Hypothalamus (tissue), 51 donors: ENCODE measurements at regions not wholly inside any gene's neighbourhood (a gene's known extent, or its start where the extent isn't known, plus 50 kb on each side); places are given as distances from the start of the nearest gene placed in this dataset.
A peak's percentile ranks its signal among the peaks of the same experiment; 100 is the strongest.

Experiments used
- DNase-seq, 51 donors: peaks; one replicate each; lab custom pipeline; 2025; lab: John Stamatoyannopoulos, UW

DNA sequence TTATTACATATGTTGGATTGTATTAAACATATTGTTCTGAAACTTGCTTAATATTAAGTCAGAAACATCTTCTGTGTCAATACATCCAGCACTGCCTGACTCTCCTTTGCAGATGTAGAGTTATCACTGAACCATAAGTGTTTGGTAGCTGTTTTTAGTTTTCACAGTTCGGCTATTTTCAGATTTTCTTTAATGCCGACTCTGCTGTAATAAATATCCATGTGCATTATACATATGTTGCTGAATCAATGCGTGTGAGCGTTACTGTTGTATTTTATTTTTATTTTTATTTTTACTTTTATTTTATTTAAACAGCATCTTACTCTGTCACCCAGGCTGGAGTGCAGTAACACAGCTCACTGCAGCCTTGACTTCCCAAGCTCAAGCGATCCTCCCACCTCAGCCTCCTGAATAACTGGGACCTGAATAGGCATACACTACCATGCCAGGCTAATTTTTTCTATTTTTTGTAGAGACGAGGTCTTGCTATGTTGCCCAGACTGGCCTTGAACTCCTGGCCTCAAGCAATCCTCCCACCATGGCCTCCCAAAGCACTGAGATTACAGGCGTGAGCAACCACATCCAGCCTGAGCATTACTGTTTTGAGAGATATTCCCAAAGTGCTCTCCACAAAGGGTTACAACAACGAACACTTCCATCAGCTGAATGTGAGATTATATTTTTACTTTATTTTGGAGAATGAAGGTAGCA, 50.7 kb upstream of the NOCT start:
- DNase-seq = no peak

DNA sequence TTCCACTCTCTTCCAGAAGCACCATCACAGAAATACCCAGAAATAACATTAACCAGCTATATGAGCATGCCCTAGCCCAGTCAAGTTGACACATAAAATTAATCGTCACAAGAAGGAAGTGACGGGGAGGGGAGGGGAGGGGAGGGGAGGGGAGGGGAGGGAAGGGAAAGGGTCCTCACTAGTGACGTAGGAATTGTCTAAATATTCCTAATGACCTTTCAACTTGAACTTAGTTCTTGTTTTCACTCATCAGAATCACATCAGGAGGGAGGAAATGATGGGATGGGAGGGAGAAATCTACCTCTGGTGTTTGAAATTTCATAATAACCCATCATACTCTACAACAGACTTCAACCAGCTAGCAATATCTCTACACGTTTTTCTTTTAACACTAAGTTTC, 52.2 kb upstream of the NOCT start:
- no peak for DNase-seq

- no peak for DNase-seq
Measured at GRCh38 chr4:138961664-138962063, 53.9 kb upstream of the NOCT start.

DNA sequence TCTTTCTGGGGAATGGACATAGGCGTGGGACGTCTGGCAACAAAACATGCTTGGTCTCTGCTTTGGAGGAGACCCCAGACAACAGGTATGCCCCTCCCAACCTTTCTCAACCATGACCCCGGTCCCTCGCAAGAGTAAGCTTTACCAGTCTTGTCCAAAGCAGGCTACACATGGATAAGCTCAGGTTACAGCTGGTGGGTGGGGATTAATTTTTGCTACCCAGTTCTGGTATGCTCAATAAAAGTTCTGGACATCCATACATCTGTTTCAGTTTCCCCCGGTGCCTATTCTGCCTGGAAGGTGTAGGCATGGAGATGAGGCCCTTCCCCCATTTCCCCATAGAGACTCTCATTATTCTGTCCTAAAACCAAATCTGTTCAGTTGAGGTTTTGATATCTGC, 54.5 kb upstream of the NOCT start:
- DNase-seq = no peak

DNA sequence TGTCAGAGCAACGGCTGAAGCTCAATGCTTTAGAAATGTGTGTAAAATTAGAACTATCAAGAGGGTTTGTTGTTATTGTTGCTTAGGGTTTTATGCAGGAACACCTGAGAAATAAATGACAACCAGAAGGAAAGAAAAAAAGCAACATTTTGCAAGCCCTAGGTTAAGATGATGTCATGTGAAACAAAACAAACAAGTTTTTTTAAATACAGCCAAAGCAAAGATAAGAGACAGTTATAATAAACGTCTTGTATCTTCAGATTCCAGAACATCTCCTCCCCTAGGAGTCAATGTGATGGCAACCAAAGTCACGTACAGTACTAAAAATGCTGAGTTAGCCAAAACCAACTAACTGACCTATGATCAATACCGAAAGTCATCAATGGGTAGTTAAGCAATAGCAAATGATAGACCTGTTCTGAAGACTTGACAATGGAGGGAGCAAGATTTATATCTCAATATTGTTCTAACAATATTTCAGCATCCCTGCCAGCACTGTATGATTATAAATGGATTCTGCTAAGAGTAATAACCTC, 55.3 kb upstream of the NOCT start:
- no peak for DNase-seq

GRCh38 chr4:138959097-138959815, 56.3 kb upstream of the NOCT start:
- DNase-seq = peak in 1 of 51 donors; percentile 32

GRCh38 chr4:138958519-138958918, 57.1 kb upstream of the NOCT start:
- no peak for DNase-seq

GRCh38 chr4:138957302-138957701, 58.3 kb upstream of the NOCT start:
- DNase-seq = no peak

- DNase-seq = no peak
Measured at GRCh38 chr4:138954428-138954827, 61.2 kb upstream of the NOCT start.

GRCh38 chr4:138953961-138954371, 61.6 kb upstream of the NOCT start:
- no peak for DNase-seq

GRCh38 chr4:138952411-138952810, 63.2 kb upstream of the NOCT start:
- peak in 2 of 51 donors; percentile 3 to 4 for DNase-seq

- no peak for DNase-seq
Measured at GRCh38 chr4:138951764-138952163, 63.8 kb upstream of the NOCT start.

DNA sequence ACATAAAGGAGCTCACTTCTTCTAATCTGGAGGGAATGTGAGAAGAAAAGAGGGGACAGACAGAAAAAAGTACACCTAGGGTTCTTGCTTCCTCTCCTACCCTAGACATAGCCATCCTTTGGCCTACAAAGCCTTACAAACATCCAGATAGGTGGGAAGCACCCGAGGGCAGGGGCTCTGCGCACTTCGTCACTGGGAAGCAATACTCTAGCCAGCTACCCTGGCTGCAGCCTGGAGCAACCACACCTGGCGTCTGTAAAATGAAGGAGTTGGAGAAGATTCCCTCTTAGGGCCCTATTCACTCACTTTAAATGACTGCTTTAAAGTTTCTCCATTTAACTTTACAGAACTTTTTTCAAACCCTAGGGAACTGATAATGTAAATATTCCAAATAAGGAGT, 65.7 kb upstream of the NOCT start:
- no peak for DNase-seq

DNA sequence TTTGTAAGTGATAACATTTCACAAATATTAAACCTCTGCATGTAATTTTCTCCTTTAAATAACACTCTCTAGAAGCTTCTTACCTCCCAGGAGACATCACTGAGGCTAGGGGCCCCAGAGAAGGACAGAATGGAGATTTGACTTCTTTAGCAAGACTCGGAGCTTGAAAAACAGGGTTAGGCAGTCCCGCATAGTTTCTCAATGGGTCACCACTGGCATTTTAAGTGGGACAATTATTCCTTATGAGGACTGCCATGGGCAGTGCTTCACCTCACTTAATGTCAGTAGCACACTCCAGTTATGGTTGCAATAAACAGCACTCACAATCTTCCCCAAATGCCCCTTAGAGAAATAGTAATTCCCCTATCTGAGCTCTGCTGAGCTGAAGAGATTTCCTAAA, 66.7 kb upstream of the NOCT start:
- DNase-seq = no peak

DNA sequence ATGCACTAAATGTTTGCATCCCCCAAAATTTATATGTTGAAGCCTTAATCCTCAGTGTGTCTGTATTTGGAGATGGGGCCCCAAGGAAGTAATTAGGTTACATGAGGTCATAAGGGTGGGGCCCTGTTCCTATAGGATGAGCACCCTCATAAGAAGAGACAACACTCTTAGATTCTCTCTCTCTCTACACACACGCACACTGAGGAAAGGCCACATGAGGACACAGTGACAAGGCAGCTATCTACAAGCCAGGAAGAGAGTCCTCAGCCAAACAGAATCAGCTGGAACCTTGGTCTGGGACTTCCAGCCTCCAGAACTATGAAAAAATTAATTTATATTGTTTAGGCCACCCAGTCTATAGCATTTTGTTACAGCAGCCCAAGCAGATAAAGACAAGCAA, 69.3 kb upstream of the NOCT start:
- no peak for DNase-seq

- DNase-seq = no peak
Measured at GRCh38 chr4:138945840-138946239, 69.7 kb upstream of the NOCT start.

GRCh38 chr4:138945401-138945800, 70.2 kb upstream of the NOCT start:
- DNase-seq = no peak

DNA sequence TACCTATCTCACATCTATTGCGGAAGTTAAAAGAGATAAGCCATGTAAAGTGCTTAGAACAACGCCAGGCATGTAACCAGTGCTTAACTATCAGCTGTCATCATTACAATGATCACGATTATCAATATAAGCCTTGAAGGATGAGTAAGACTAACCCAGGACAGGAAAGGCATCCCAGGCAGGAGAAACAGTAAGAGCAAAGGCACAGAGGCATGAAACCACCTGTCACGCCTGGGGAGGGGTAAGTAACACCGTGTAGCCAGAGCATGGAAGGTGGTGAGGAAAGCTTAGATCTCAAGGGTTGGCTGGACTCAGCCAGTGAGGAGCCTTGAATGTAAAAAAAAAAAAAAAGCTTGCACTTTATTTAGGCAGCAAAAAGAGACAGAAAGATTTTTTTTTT, 71.7 kb upstream of the NOCT start:
- DNase-seq = no peak

GRCh38 chr4:138941037-138941436, 74.5 kb upstream of the NOCT start:
- no peak for DNase-seq

DNA sequence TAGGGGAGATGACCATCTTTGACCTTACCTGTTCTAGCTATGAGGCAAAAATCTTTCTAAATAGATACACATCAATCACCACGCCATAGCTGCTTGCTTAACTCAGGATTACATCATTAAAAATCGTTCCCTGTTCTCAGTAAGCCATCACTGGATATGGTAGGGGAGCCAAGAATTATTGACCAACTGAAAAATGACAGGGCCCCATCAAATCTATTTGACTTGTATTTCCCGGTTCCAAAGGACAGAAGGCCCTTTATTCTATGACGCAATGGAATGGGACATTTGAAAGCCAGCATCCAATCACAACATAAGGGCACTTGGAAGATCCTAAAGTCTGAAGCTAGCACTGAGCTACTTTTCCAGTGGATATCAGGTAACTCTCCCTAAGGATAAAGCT, 75.6 kb upstream of the NOCT start:
- no peak for DNase-seq

DNA sequence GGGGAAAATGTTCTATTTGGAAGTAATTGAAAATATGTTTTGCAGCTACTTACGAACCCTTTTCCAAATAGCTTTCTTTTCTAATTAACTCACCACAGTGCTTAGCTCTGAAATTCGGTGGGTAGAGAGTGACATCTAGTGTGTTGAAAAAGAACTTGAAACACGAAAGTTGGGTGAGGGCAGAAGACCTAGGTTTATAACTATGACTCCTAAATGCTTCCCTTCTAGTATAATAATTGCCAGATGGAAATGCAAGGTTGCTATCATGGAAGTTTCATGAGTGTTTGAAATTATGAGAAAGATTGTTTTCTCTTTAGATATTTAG, 77.3 kb upstream of the NOCT start:
- peak in 2 of 51 donors; percentile 11 to 58 for DNase-seq

DNA sequence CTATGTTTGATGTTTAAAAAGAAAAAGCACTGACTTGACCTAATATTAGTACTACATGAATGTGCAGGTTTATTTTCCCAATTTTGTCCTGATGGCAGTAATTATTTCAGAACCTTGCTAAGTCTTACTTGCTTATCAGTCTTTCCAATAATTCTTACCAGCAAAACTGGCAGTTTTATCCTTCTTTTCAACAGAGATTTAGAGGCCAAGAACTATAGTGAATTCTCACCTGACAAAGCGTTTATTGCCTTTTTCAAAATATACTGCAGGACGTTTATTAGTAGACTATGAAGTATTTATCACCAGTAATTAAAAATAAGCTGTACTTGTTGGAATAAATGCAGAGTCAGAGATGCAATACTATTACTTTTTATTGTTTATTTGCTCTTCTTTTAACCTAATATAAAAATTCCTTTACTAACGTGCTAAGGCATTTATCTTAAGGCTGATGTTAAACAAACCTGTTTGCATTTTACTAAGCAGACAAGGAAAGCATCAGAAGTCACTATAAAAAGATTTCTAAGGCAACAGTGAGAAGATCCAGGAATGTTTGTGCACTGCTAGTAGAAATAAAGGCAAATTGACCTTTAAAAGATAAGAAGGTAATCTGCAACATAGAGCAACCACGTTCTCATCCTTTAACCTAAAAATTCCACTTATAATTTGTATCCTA, 80.3 kb upstream of the NOCT start:
- DNase-seq = no peak
